Activated T-cell treated with anti-CD3 and anti-CD28 coated beads, Interleukin-2, amount 50 U/mL, for 24 hours (primary cell): ENCODE measurements at regions not wholly inside any gene's neighbourhood (a gene's known extent, or its start where the extent isn't known, plus 50 kb on each side); places are given as distances from the start of the nearest gene placed in this dataset.

Experiments
- DNase-seq: peaks from one replicate; pipeline ENCODE4 v3.0.0-alpha.2; 2020
- H3K27ac Mint-ChIP-seq: 2 replicates; pipeline ENCODE4 v1.8.0; 2020; ENCODE audit warnings: mild to moderate bottlenecking, mixed read lengths
- H3K27me3 Mint-ChIP-seq: 2 replicates; pipeline ENCODE4 v1.8.0; 2020; ENCODE audit warnings: mixed read lengths
- H3K36me3 Mint-ChIP-seq: 2 replicates; pipeline ENCODE4 v1.8.0; 2020; ENCODE audit warnings: low read depth, mixed read lengths
- H3K4me1 Mint-ChIP-seq: 2 replicates; pipeline ENCODE4 v1.8.0; 2020; ENCODE audit warnings: low read depth, mixed read lengths
- H3K4me3 Mint-ChIP-seq: 2 replicates; pipeline ENCODE4 v1.8.0; 2020; ENCODE audit warnings: mild to moderate bottlenecking, moderate library complexity, mixed read lengths
- H3K9me3 Mint-ChIP-seq: 2 replicates; pipeline ENCODE4 v1.8.0; 2020; ENCODE audit warnings: mixed read lengths

DNA sequence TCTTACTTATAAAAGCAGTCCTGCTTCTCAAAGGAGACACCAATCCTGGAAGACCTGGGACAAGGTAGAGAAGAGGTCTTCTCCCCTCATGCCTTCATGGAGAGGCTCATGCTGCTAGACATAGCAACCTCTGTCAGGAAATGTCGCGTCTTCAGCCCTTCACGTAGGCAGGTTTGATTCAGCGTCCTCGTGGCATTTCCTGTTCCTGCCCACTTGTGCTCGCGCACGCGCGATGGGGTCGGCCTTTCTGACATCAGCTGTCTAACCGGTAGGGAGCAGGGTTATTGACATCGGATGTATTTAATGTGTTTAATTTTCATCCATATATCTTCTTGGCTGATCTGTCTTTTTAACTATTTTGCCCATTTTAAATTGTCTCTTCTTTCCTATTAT is 292.4 kb downstream of the THBS2 start:
- H3K4me3 Mint-ChIP-seq = no peak overlapping the region
- H3K9me3 Mint-ChIP-seq = no peaks in the 10 kb centered on the region
- no peaks in the 10 kb centered on the region for H3K4me1 Mint-ChIP-seq
- H3K27me3 Mint-ChIP-seq = peaks cover 58% of the 10 kb centered on the region
- no peaks in the 10 kb centered on the region for H3K36me3 Mint-ChIP-seq
- H3K27ac Mint-ChIP-seq = no peak overlapping the region
- no peak for DNase-seq

DNA sequence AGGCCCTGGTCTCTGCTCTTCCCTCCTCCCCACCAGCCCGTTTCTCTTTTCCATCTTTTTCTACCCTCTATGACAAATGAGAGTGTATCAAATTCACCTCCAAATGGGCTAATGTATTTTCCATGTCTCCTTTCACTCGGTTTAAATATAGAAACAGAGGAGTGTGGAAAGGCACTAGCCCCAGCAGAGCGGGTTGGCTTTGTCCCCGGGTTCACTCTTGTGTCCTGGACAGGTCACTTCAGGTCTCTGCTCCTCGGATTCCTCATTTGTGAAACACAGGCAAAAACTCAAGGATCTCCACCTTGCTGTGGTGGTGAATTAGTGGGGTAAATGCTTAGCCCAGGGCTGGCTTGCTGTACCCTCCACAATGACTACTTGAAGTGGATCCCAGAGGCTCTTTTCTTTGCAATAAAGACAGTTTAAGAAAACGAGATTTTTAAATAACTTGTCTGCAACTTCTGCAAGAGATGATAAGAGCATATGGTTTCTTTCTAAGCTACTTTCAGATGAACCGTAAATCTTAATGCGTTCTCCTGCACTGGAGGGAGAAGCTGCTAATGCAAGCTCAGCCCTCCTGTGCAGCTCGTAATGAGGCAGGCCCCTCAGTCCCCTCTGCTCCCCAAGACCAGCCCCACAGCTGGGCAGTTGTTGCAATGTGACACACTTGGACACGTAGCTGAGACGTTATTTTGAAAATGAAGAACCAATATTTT is 292.9 kb downstream of the THBS2 start:
- Mint-ChIP-seq H3K27me3 (peaks cover 61% of the 10 kb centered on the region), H3K27ac (no peak overlapping the region), H3K4me1 (no peaks in the 10 kb centered on the region), H3K36me3 (no peaks in the 10 kb centered on the region), H3K9me3 (no peaks in the 10 kb centered on the region), H3K4me3 (no peak overlapping the region)
- no peak for DNase-seq

DNA sequence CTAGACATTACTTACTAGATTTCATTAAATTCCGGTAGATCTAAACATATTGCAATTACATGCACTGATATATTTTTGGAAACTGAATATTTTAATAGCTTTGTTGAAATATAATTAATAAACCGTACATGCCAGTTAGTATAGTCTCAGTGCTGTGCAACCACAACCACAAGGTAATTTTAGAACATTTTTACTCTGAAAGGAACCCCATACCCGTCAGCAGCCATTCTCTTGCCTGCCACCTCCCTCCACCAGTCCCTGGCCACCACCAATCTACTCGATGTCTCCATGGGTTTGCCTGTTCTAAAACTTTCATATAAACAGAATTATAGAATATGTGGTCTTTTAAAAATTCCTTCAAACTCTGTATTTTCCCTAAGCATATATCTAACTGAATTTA is 293.9 kb downstream of the THBS2 start:
- DNase-seq = no peak
- peaks cover 65% of the 10 kb centered on the region for H3K27me3 Mint-ChIP-seq

DNA sequence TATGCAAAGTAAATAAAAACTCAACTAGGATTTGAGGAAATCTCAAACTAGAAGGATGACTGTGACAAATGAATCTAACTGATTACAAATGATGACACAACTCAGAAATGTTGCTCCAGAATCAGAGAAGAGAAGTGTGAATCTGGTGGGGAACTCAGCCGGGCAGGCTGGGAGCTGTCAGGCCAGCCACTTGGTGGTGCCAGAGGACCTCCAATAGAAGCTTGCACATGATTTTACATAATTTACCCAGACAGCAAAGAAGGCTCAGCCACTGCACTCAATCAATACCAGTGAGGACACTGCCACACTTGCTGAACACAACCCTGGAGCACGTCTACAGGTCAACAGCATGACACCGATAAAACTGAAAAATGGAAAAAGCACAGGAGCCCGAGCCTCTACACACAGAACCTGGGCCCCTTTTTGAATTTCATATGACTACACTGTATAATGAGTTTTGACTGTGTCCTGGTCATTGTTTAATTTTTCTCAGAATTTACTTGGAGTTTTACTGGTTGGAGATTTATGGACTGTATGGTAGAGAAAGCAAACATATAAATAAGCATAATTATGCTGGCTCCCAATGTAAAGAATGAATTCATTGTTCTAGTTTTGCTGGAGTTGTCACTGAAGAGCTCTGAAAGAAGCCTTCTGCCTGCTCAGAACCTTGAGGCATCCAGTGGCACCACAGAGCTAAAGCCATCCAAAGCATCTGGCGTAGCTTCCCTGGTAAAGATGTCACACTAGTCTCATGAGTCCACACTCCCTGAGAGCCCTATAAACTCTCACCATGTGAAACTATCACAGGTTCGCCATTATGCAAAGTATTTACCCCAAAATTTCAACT is 296.5 kb downstream of the THBS2 start:
- H3K4me1 Mint-ChIP-seq = no peaks in the 10 kb centered on the region
- no peaks in the 10 kb centered on the region for H3K9me3 Mint-ChIP-seq
- no peaks in the 10 kb centered on the region for H3K36me3 Mint-ChIP-seq
- no peak overlapping the region for H3K4me3 Mint-ChIP-seq
- H3K27me3 Mint-ChIP-seq = peaks cover 55% of the 10 kb centered on the region
- no peak overlapping the region for H3K27ac Mint-ChIP-seq
- DNase-seq = peak; percentile 41

More for the DNA sequence above, 293.9 kb downstream of the THBS2 start:
- Mint-ChIP-seq H3K36me3 (no peaks in the 10 kb centered on the region), H3K27ac (no peak overlapping the region), H3K4me3 (no peak overlapping the region), H3K4me1 (no peaks in the 10 kb centered on the region), H3K9me3 (no peaks in the 10 kb centered on the region)

DNA sequence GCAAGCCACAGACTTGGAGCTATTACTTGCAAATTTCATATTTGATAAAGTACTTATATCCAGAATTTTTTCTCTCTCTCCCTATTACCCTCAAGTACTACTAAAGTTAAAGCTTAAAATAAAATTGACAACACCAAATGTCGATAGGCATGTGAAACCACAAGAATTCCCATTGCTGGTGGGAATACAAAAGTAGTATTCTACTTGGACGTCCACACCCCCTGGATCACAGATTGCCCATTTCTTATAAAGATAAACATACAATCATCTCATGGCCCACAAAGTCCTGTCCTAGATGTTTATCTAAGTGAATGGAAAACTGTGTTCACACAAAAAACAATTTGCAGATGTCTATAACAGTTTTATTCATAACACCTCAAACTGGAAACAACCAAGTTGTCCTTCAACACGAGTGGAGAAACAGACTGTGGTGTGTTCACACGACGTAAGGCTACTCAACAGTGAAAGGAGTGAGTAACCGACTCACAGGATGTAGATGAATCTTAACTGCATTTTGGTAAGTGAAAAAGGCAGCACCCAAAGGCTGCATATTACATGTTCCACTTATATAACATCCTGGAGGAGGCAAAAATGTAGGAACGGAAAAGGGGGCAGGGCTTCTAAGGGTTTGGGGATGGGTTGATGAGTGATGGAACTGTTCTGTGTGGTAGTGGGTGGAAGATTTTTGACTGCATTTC is 297.4 kb downstream of the THBS2 start:
- no peak for DNase-seq
- Mint-ChIP-seq H3K27ac (no peak overlapping the region), H3K27me3 (peaks cover 59% of the 10 kb centered on the region), H3K36me3 (no peaks in the 10 kb centered on the region), H3K4me1 (no peaks in the 10 kb centered on the region), H3K9me3 (no peaks in the 10 kb centered on the region), H3K4me3 (no peak overlapping the region)

DNA sequence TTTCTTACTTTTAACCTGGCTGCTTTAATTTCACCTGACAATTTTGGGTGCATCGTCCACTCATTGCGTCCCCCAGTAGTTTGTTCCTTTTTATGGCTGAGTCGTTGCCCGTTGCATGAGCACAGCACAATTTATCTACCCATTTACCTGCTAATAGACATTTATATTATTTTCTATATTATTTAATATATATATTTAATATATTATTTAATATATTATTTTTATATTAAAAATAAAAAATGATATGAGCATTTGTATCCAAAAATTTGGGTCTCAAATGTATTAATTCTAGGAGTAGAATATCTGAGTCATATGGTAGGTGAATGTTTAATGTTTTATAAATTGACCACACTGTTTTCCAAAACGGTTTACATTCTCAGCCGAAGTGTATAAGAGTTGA is 300.2 kb downstream of the THBS2 start:
- no peak for DNase-seq
- Mint-ChIP-seq H3K27ac (no peak overlapping the region), H3K4me3 (no peak overlapping the region), H3K4me1 (no peaks in the 10 kb centered on the region), H3K9me3 (no peaks in the 10 kb centered on the region), H3K27me3 (peaks cover 46% of the 10 kb centered on the region), H3K36me3 (no peaks in the 10 kb centered on the region)

DNA sequence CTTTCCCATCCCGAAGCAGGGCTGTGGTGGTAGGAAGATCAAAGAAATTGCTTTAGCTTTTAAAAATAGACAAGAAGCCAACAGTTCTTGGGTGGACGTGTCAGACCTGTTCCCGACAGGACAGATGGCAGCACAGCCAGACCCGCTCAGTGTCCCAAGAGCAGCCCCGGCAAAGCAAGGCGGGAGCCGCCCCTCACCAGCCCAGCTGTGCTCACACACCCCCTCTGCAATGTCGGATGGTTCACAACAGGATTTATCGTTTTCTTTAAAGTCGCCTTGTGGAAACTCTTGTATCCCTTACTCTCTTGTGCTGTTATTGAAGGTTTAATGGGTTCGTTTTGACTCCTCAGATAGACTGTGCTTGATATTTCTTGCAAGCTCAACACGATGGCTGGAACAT is 302.4 kb downstream of the THBS2 start:
- DNase-seq = no peak
- Mint-ChIP-seq H3K36me3 (no peaks in the 10 kb centered on the region), H3K9me3 (no peaks in the 10 kb centered on the region)

DNA sequence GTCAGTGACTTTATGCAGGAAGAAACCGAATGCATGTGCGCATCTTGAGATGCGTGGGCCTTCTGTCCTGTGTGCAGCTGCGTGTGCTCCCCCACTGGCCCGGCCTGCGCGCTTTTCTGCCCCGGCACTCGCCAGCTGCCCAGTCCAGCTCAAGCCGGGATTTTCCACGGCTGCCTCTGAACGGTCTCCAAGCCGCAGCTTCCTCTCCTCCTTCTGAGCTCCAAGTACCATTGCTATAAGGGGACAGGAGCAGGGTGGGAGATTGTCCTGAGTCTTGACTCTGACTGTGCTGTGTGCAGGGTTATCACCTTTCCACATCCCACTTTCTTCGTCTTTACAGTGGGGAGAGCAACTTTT is 302.8 kb downstream of the THBS2 start:
- Mint-ChIP-seq H3K4me3 (no peak overlapping the region), H3K9me3 (no peaks in the 10 kb centered on the region), H3K27ac (no peak overlapping the region), H3K36me3 (no peaks in the 10 kb centered on the region), H3K27me3 (peaks cover 28% of the 10 kb centered on the region), H3K4me1 (no peaks in the 10 kb centered on the region)
- DNase-seq = no peak

More for the DNA sequence above, 302.4 kb downstream of the THBS2 start:
- H3K27me3 Mint-ChIP-seq = peaks cover 31% of the 10 kb centered on the region
- no peak overlapping the region for H3K27ac Mint-ChIP-seq
- H3K4me3 Mint-ChIP-seq = no peak overlapping the region
- no peaks in the 10 kb centered on the region for H3K4me1 Mint-ChIP-seq

DNA sequence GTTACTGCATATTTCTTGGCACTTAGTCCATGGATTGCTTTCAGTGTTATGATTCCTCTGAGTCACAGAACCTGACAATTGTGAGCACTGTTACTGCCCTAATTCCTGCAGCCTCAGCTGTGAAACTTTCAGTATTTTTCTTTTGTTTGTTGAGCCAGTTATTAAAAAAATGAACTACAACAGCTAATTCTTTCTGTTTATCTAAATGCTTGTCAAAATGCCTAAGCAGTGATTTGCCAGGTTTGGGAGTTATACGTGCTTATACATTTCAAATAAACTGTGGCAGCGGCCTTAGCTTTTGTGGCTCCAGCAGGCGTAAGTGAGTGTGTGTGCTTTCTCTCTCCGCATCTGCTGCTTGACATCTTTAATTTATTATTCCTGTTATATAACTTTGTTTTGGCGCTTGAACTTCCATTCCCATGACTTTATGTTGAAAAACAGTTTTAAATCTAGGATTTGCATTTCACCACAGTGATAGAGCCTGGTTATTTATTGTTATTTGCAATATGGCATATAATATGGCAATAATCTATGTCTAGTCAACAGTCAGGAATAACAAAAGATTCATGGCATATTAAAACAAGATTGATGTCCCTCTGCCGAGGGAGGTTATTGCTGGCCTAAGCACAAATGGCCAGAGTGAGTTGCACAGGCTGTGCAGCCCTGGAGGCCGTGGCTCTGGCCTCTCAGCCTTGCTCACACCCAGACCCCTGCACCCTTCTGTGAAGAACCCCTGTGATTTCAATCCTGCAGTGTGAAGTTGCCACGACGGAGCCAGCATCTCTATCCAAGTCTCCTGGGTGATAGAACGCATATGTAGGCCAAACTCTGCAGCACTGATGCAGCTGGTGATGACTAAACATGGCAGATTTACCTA is 303.4 kb downstream of the THBS2 start:
- H3K4me3 Mint-ChIP-seq = no peak overlapping the region
- H3K27me3 Mint-ChIP-seq = peaks cover 24% of the 10 kb centered on the region
- no peaks in the 10 kb centered on the region for H3K36me3 Mint-ChIP-seq
- DNase-seq = no peak
- H3K9me3 Mint-ChIP-seq = no peaks in the 10 kb centered on the region
- H3K27ac Mint-ChIP-seq = no peak overlapping the region
- H3K4me1 Mint-ChIP-seq = no peaks in the 10 kb centered on the region

DNA sequence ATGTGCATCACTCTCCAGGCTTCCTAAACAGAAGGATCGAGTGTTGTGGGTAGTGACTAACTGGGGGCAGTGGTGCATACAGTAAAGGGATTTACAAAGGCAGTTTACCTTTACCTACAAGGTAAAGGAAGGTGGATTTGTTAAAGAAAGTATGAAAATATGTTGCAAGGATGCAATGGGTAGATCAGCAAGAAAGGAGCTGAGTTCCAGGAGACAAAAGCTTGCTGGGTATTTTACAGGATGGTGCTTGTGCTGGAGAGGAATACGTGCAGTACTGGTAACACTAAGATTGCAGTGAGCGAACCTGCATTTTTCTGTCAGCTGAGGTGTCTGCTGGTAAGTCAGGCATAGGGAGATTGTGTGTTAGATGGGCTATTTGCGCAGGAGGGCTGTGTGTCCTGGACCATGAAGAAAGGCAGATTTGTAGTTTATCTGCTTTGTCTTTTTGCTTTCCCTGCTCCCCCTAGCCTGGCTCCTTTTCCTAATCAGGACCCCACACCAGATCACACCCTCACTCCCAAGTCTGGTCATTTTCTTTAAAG is 304.6 kb downstream of the THBS2 start:
- Mint-ChIP-seq H3K9me3 (no peaks in the 10 kb centered on the region), H3K27me3 (peaks cover 19% of the 10 kb centered on the region), H3K4me1 (no peaks in the 10 kb centered on the region), H3K36me3 (no peaks in the 10 kb centered on the region), H3K27ac (no peak overlapping the region), H3K4me3 (no peak overlapping the region)
- no peak for DNase-seq

DNA sequence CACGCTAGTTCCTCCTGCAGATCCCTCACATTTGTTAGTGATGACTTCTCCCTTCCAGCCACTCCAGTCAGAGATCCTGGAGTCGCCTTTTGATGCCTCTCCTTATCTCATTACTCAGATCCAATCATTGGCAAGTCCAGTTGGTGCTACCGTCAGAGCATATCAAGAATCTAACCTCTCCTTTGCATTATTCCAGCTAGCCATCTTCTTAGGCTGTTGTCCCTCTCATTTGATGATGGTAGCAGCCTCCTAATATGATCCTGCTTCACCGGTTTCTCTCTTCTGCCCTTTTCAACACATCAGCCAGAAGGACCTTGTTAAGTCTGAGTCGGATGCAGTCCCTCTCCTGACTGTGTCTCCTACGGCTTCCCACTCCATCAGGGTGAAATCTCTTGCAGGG is 305.6 kb downstream of the THBS2 start:
- DNase-seq = no peak
- Mint-ChIP-seq H3K4me1 (no peaks in the 10 kb centered on the region), H3K27ac (no peak overlapping the region), H3K27me3 (peaks cover 15% of the 10 kb centered on the region), H3K9me3 (no peaks in the 10 kb centered on the region), H3K36me3 (no peaks in the 10 kb centered on the region), H3K4me3 (no peak overlapping the region)

DNA sequence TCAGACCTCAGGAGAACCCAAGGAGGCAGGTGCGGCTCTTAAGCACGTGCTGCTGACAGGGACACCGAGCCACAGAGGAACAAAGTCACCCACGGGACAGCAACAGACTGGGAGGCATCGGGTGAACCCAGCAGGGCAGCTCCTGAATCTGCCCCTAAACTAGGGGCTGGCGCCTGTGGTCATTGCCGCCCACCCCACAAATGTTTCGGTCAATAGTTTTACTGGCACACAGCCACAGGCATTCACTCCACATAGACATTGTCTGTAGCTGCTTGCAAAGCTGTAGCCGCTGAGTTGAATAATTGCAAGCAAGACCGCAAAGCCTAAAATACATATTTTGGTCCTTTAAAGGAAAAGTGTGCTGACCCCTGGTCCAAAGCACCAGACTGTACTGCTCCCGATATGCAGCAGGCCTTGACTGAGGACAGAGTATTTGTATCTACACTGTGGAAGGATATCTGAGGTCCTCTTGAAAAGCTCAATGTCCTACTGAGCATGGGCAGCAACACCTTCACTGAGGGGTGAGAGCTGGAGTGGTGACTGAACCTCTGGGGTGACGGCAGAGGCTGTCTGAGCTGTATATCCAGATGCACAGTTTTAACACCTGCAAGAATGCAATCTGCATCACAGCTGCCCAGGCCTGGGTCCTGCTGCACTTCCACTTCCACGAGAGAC is 310.3 kb downstream of the THBS2 start:
- H3K36me3 Mint-ChIP-seq = no peaks in the 10 kb centered on the region
- no peaks in the 10 kb centered on the region for H3K9me3 Mint-ChIP-seq
- peaks cover 23% of the 10 kb centered on the region for H3K27me3 Mint-ChIP-seq
- no peak overlapping the region for H3K4me3 Mint-ChIP-seq
- no peak overlapping the region for H3K27ac Mint-ChIP-seq
- no peak for DNase-seq
- H3K4me1 Mint-ChIP-seq = no peaks in the 10 kb centered on the region

DNA sequence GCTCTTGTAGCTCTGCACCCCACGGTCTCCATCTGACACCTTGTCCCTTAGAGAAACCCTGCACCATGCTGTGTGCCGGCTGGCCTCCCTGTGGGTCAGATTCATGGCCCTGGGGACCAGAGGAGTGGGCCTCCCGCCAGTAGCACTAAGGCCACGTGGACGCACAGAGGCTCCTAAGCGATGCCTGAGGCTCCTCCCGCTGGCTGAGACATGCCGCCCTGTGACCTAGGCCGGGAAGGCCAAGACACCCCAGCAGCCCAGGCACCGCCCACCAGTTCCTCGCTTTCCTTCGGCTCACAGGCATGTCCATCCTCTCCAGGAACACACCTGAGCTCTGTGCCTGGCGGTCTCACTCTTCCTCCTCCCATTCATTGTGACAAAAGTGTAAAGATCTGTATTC is 311.0 kb downstream of the THBS2 start:
- Mint-ChIP-seq H3K4me1 (no peaks in the 10 kb centered on the region), H3K27me3 (peaks cover 23% of the 10 kb centered on the region), H3K36me3 (no peaks in the 10 kb centered on the region), H3K4me3 (no peak overlapping the region), H3K9me3 (no peaks in the 10 kb centered on the region), H3K27ac (no peak overlapping the region)
- no peak for DNase-seq
